Colon (tissue), 2 donors: ENCODE measurements at regions not wholly inside any gene's neighbourhood (a gene's known extent, or its start where the extent isn't known, plus 50 kb on each side); places are given as distances from the start of the nearest gene placed in this dataset.

ENCODE experiments used
- FAIRE-seq: peaks from 2 replicates; lab custom pipeline; 2012; peaks lifted over from hg19 to GRCh38; lab: Jason Lieb, UNC
- donor health status: control.
- donor health status: control.

- FAIRE-seq: no peak
These were observed 199.5 kb upstream of the NFE2L3 start for GRCh38 chr7:25952261-25953057.

GRCh38 chr7:25953859-25954258 lies 198.1 kb upstream of the NFE2L3 start:
- no peak for FAIRE-seq

- no peak for FAIRE-seq
These were observed 197.6 kb upstream of the NFE2L3 start for GRCh38 chr7:25954395-25954794.

GRCh38 chr7:25959168-25959734 lies 192.7 kb upstream of the NFE2L3 start:
- no peak for FAIRE-seq

- no peak for FAIRE-seq
These were observed 188.3 kb upstream of the NFE2L3 start for GRCh38 chr7:25963733-25964132.

GRCh38 chr7:25964483-25964991 lies 187.5 kb upstream of the NFE2L3 start:
- FAIRE-seq: no peak

GRCh38 chr7:25965405-25966123 lies 186.4 kb upstream of the NFE2L3 start:
- no peak for FAIRE-seq

GRCh38 chr7:25966469-25966868 lies 185.5 kb upstream of the NFE2L3 start:
- no peak for FAIRE-seq

- no peak for FAIRE-seq
These were observed 184.5 kb upstream of the NFE2L3 start for GRCh38 chr7:25967278-25968204.

GRCh38 chr7:25968205-25968993 lies 183.6 kb upstream of the NFE2L3 start:
- no peak for FAIRE-seq

GRCh38 chr7:25970356-25970755 lies 181.6 kb upstream of the NFE2L3 start:
- FAIRE-seq: no peak

- no peak for FAIRE-seq
These were observed 181.1 kb upstream of the NFE2L3 start for GRCh38 chr7:25970911-25971310.

- no peak for FAIRE-seq
These were observed 175.4 kb upstream of the NFE2L3 start for GRCh38 chr7:25976630-25977029.

- FAIRE-seq: no peak
These were observed 173.5 kb upstream of the NFE2L3 start for GRCh38 chr7:25978466-25978865.

GRCh38 chr7:25979605-25980004 lies 172.4 kb upstream of the NFE2L3 start:
- no peak for FAIRE-seq

GRCh38 chr7:25982684-25983083 lies 169.3 kb upstream of the NFE2L3 start:
- no peak for FAIRE-seq

GRCh38 chr7:25985196-25985595 lies 166.8 kb upstream of the NFE2L3 start:
- FAIRE-seq: no peak

- no peak for FAIRE-seq
These were observed 163.4 kb upstream of the NFE2L3 start for GRCh38 chr7:25988640-25989039.

GRCh38 chr7:25989140-25989705 lies 162.8 kb upstream of the NFE2L3 start:
- FAIRE-seq: no peak

- FAIRE-seq: no peak
These were observed 157.5 kb upstream of the NFE2L3 start for GRCh38 chr7:25994433-25994994.
